Fibroblast of peridontal ligament (primary cell): ENCODE measurements at regions not wholly inside any gene's neighbourhood (a gene's known extent, or its start where the extent isn't known, plus 50 kb on each side); places are given as distances from the start of the nearest gene placed in this dataset.
"Not testable (repeated sequence)": the region's sequence is repeated elsewhere in the genome, so short reads cannot be mapped to it uniquely, and the experiment has no call there.

Experiments
- DNase-seq: peaks from one replicate; pipeline ENCODE4 v3.0.0-alpha.2; 2010; ENCODE audit errors: extremely low read depth

- DNase-seq, result no peak
These were observed 787.7 kb downstream of the CCDC85A start for GRCh38 chr2:56971383-56971974.

- DNase-seq, result no peak
These were observed 797.8 kb downstream of the CCDC85A start for GRCh38 chr2:56981554-56981953.

- no peak for DNase-seq
These were observed 801.8 kb downstream of the CCDC85A start for GRCh38 chr2:56985609-56986008.

- peak; percentile 0 for DNase-seq
These were observed 838.7 kb downstream of the CCDC85A start for GRCh38 chr2:57022496-57022895.

GRCh38 chr2:57044931-57045635 lies 861.3 kb downstream of the CCDC85A start:
- DNase-seq, result no peak

GRCh38 chr2:57049273-57049672 lies 865.5 kb downstream of the CCDC85A start:
- no peak for DNase-seq

GRCh38 chr2:57050007-57050406 lies 866.2 kb downstream of the CCDC85A start:
- DNase-seq, result no peak

- DNase-seq, result not testable (repeated sequence)
These were observed 882.5 kb downstream of the CCDC85A start for GRCh38 chr2:57066301-57066700.

- DNase-seq, result no peak
These were observed 891.4 kb downstream of the CCDC85A start for GRCh38 chr2:57075226-57075625.

GRCh38 chr2:57080035-57080434 lies 896.2 kb downstream of the CCDC85A start:
- no peak for DNase-seq

- no peak for DNase-seq
These were observed 901.0 kb downstream of the CCDC85A start for GRCh38 chr2:57084697-57085281.

- no peak for DNase-seq
These were observed 909.2 kb downstream of the CCDC85A start for GRCh38 chr2:57093020-57093419.

- DNase-seq, result no peak
These were observed 914.1 kb downstream of the CCDC85A start for GRCh38 chr2:57097855-57098254.

GRCh38 chr2:57100436-57100835 lies 916.6 kb downstream of the CCDC85A start:
- no peak for DNase-seq

GRCh38 chr2:57105694-57106093 lies 921.9 kb downstream of the CCDC85A start:
- no peak for DNase-seq

GRCh38 chr2:57107353-57107752 lies 923.6 kb downstream of the CCDC85A start:
- DNase-seq, result no peak

GRCh38 chr2:57111531-57111930 lies 927.7 kb downstream of the CCDC85A start:
- no peak for DNase-seq

GRCh38 chr2:57119141-57119540 lies 927.5 kb upstream of the VRK2 start:
- DNase-seq, result no peak

GRCh38 chr2:57126410-57126809 lies 920.2 kb upstream of the VRK2 start:
- no peak for DNase-seq

- no peak for DNase-seq
These were observed 907.4 kb upstream of the VRK2 start for GRCh38 chr2:57139179-57139578.

GRCh38 chr2:57141269-57141668 lies 905.3 kb upstream of the VRK2 start:
- DNase-seq, result no peak

GRCh38 chr2:57146951-57147350 lies 899.7 kb upstream of the VRK2 start:
- no peak for DNase-seq

- no peak for DNase-seq
These were observed 890.2 kb upstream of the VRK2 start for GRCh38 chr2:57156231-57156924.
